Lower lobe of right lung (tissue), 2 donors: ENCODE measurements at regions not wholly inside any gene's neighbourhood (a gene's known extent, or its start where the extent isn't known, plus 50 kb on each side); places are given as distances from the start of the nearest gene placed in this dataset.

ENCODE experiments used
- ATAC-seq, 2 donors: fragments of 200-7000 bp; cut with Tn5 transposase; one replicate each; pipeline ENCODE4 v1.9.1; 2020 to 2022; ENCODE audit warnings: mild to moderate bottlenecking in 2 of 2, moderate library complexity in 2 of 2
- DNase-seq: peaks from one replicate; pipeline ENCODE4 v3.0.0-alpha.2; 2020
- H3K27ac ChIP-seq: fragments of 200-600 bp; one replicate; pipeline ENCODE4 v1.8.0; 2022
- H3K27me3 ChIP-seq: fragments of 200-600 bp; one replicate; pipeline ENCODE4 v1.8.0; 2022; ENCODE audit warnings: low read depth
- H3K36me3 ChIP-seq: fragments of 200-600 bp; one replicate; pipeline ENCODE4 v1.8.0; 2022; ENCODE audit warnings: mild to moderate bottlenecking
- H3K4me1 ChIP-seq: fragments of 200-600 bp; one replicate; pipeline ENCODE4 v1.8.0; 2022
- H3K4me3 ChIP-seq: fragments of 200-600 bp; one replicate; pipeline ENCODE4 v1.8.0; 2022; ENCODE audit warnings: mild to moderate bottlenecking
- H3K9me3 ChIP-seq: fragments of 200-600 bp; one replicate; pipeline ENCODE4 v1.8.0; 2022
- CTCF ChIP-seq: fragments of 200-600 bp; IDR thresholded peaks from one replicate; pipeline ENCODE4 v1.8.0; 2022; ENCODE audit warnings: antibody characterized with exemption, mild to moderate bottlenecking
- intact Hi-C: fragments of 100-400 bp; cut with DNase I; formaldehyde crosslinking; loops from one replicate; pipeline ENCODE4 v1.11.0; 2022
- donor health status: DM: no; HTN: yes; CAD: no; lungs with severe emphysema.

- H3K9me3 ChIP-seq, result no peaks in the 10 kb centered on the region
- H3K4me1 ChIP-seq, result peaks cover 18% of the 10 kb centered on the region
- intact Hi-C loops, result no loop called here
- ATAC-seq (no peak), DNase-seq (no peak)
- H3K36me3 ChIP-seq, result no peaks in the 10 kb centered on the region
- H3K4me3 ChIP-seq, result no peak overlapping the region
- H3K27ac ChIP-seq, result no peak overlapping the region
- no peaks in the 10 kb centered on the region for H3K27me3 ChIP-seq
- TF ChIP-seq CTCF, result no peak
Measured at GRCh38 chr3:56882896-56883295, 81.1 kb upstream of the ARHGEF3 start.

GRCh38 chr3:56881841-56882240 lies 80.1 kb upstream of the ARHGEF3 start:
- no peak for TF ChIP-seq CTCF
- Histone ChIP-seq H3K36me3 (no peaks in the 10 kb centered on the region), H3K27ac (no peak overlapping the region), H3K4me1 (peaks cover 8% of the 10 kb centered on the region), H3K9me3 (no peaks in the 10 kb centered on the region), H3K27me3 (no peaks in the 10 kb centered on the region), H3K4me3 (no peak overlapping the region)
- intact Hi-C loops, result no loop called here
- ATAC-seq (no peak), DNase-seq (no peak)

- no peak overlapping the region for H3K4me3 ChIP-seq
- ATAC-seq (no peak), DNase-seq (no peak)
- no peak for TF ChIP-seq CTCF
- intact Hi-C loops, result no loop called here
- H3K27ac ChIP-seq, result no peak overlapping the region
- H3K9me3 ChIP-seq, result no peaks in the 10 kb centered on the region
- no peaks in the 10 kb centered on the region for H3K27me3 ChIP-seq
- H3K36me3 ChIP-seq, result no peaks in the 10 kb centered on the region
- H3K4me1 ChIP-seq, result peaks cover under 1% of the 10 kb centered on the region
Measured at GRCh38 chr3:56880720-56881575, 79.2 kb upstream of the ARHGEF3 start.

GRCh38 chr3:56879436-56880215 lies 77.9 kb upstream of the ARHGEF3 start:
- Histone ChIP-seq H3K4me3 (no peak overlapping the region), H3K4me1 (no peaks in the 10 kb centered on the region), H3K27me3 (no peaks in the 10 kb centered on the region), H3K36me3 (no peaks in the 10 kb centered on the region), H3K9me3 (no peaks in the 10 kb centered on the region), H3K27ac (no peak overlapping the region)
- TF ChIP-seq CTCF, result no peak
- intact Hi-C loops, result no loop called here
- no peak for DNase-seq
- ATAC-seq, result no peak

GRCh38 chr3:56878074-56878473 lies 76.3 kb upstream of the ARHGEF3 start:
- intact Hi-C loops, result no loop called here
- TF ChIP-seq CTCF, result no peak
- H3K4me1 ChIP-seq, result no peaks in the 10 kb centered on the region
- no peaks in the 10 kb centered on the region for H3K36me3 ChIP-seq
- DNase-seq (no peak), ATAC-seq (no peak)
- no peaks in the 10 kb centered on the region for H3K9me3 ChIP-seq
- no peak overlapping the region for H3K4me3 ChIP-seq
- H3K27ac ChIP-seq, result no peak overlapping the region
- no peaks in the 10 kb centered on the region for H3K27me3 ChIP-seq
